Esophagus muscularis mucosa (tissue), 4 donors: ENCODE measurements at regions not wholly inside any gene's neighbourhood (a gene's known extent, or its start where the extent isn't known, plus 50 kb on each side); places are given as distances from the start of the nearest gene placed in this dataset.

ENCODE experiments used
- DNase-seq: peaks from one replicate; pipeline ENCODE4 v3.0.0-alpha.2; 2017; ENCODE audit errors: extremely low spot score
- H3K27ac ChIP-seq, 4 donors: fragments of 200-600 bp; sonication (generic); replicated peaks in 1 of 4; 1 replicate in 3 of 4; 2 replicates in 1 of 4; pipeline ENCODE4 v1.5.1; 2016 to 2019; ENCODE audit warnings: mild to moderate bottlenecking in 1 of 4
- H3K27me3 ChIP-seq, 4 donors: fragments of 200-600 bp; sonication (generic); one replicate each; pipeline versions ENCODE4 v1.5.1 to v1.6.0; 2016 to 2019
- H3K36me3 ChIP-seq, 4 donors: fragments of 200-600 bp; sonication (generic); one replicate each; pipeline ENCODE4 v1.5.1; 2016 to 2019
- H3K4me1 ChIP-seq, 4 donors: fragments of 200-600 bp; sonication (generic); one replicate each; pipeline ENCODE4 v1.5.1; 2016 to 2019
- H3K4me3 ChIP-seq, 4 donors: fragments of 200-600 bp; sonication (generic); 1 replicate in 2 of 4; 2 replicates in 2 of 4; pipeline ENCODE4 v1.5.1; 2016 to 2019; ENCODE audit warnings: mild to moderate bottlenecking in 4 of 4, moderate library complexity in 1 of 4
- H3K9me3 ChIP-seq, 4 donors: fragments of 200-600 bp; sonication (generic); 1 replicate in 3 of 4; 2 replicates in 1 of 4; pipeline ENCODE4 v1.5.1; 2016 to 2019
- CTCF ChIP-seq, 3 experiments: fragments of 200-600 bp in 2 of 3; fragments of 450-650 bp in 1 of 3; sonication (generic) in 2 of 3; IDR thresholded peaks; one replicate each; pipeline ENCODE4 v1.5.1; 2017 to 2019; ENCODE audit warnings: antibody characterized with exemption in 3 of 3, mild to moderate bottlenecking in 2 of 3, moderate library complexity in 1 of 3
- EP300 ChIP-seq: sonication (generic); formaldehyde crosslinking; IDR thresholded peaks from one replicate; pipeline ENCODE4 v1.6.1; 2017; ENCODE audit warnings: antibody characterized with exemption
- POLR2A ChIP-seq: fragments of 450-650 bp; IDR thresholded peaks from one replicate; pipeline ENCODE4 v1.6.1; 2017; ENCODE audit warnings: antibody characterized with exemption, moderate library complexity, mild to moderate bottlenecking, low read depth
- POLR2AphosphoS5 ChIP-seq, 2 donors: sonication (generic); formaldehyde crosslinking; IDR thresholded peaks; one replicate each; pipeline ENCODE4 v1.6.1; 2017; ENCODE audit warnings: antibody characterized with exemption in 2 of 2
- WGBS: methylation state at CpG from one replicate; pipeline ENCODE4 v1.1.5; 2018; 5-methylcytosine and 5-hydroxymethylcytosine counted together
- intact Hi-C: fragments of 100-400 bp; cut with DNase I; formaldehyde crosslinking; loops from one replicate; pipeline ENCODE4 v1.15.1; 2023

GRCh38 chr10:36670621-36671402, 454.6 kb upstream of the ANKRD30A start:
- 87% methylated on average over 4 of the region's 4 CpGs for WGBS
- no peaks in the 10 kb centered on the region for H3K4me1 ChIP-seq
- H3K36me3 ChIP-seq, result no peaks in the 10 kb centered on the region
- TF ChIP-seq POLR2A (no peak), CTCF (IDR thresholded peaks at IDR 0.05) (no peak), POLR2AphosphoS5 (IDR thresholded peaks at IDR 0.05) (no peak), EP300 (no peak)
- intact Hi-C loops, result no loop called here
- H3K27me3 ChIP-seq, result no peaks in the 10 kb centered on the region
- H3K4me3 ChIP-seq, result no peak overlapping the region
- no peak for DNase-seq
- H3K27ac ChIP-seq, result no peak overlapping the region
- no peaks in the 10 kb centered on the region for H3K9me3 ChIP-seq

GRCh38 chr10:36669615-36670352, 455.6 kb upstream of the ANKRD30A start:
- TF ChIP-seq EP300 (no peak), CTCF (IDR thresholded peaks at IDR 0.05) (no peak), POLR2A (no peak), POLR2AphosphoS5 (IDR thresholded peaks at IDR 0.05) (no peak)
- WGBS, result 51% methylated on average over 2 of the region's 2 CpGs
- H3K27ac ChIP-seq, result no peak overlapping the region
- no peaks in the 10 kb centered on the region for H3K4me1 ChIP-seq
- H3K4me3 ChIP-seq, result no peak overlapping the region
- DNase-seq, result no peak
- intact Hi-C loops, result no loop called here
- no peaks in the 10 kb centered on the region for H3K36me3 ChIP-seq
- H3K9me3 ChIP-seq, result no peaks in the 10 kb centered on the region
- H3K27me3 ChIP-seq, result no peaks in the 10 kb centered on the region

GRCh38 chr10:36666451-36666850, 458.9 kb upstream of the ANKRD30A start:
- no peaks in the 10 kb centered on the region for H3K27me3 ChIP-seq
- no peaks in the 10 kb centered on the region for H3K36me3 ChIP-seq
- H3K9me3 ChIP-seq, result no peaks in the 10 kb centered on the region
- no peak for DNase-seq
- H3K4me3 ChIP-seq, result no peak overlapping the region
- intact Hi-C loops, result no loop called here
- no peaks in the 10 kb centered on the region for H3K4me1 ChIP-seq
- H3K27ac ChIP-seq, result no peak overlapping the region
- TF ChIP-seq CTCF (IDR thresholded peaks at IDR 0.05) (no peak), EP300 (no peak), POLR2AphosphoS5 (IDR thresholded peaks at IDR 0.05) (no peak), POLR2A (no peak)

GRCh38 chr10:36662571-36662970, 462.8 kb upstream of the ANKRD30A start:
- H3K27ac ChIP-seq, result no peak overlapping the region
- no peaks in the 10 kb centered on the region for H3K4me1 ChIP-seq
- DNase-seq, result no peak
- WGBS, result 85% methylated on average over 4 of the region's 4 CpGs
- intact Hi-C loops, result no loop called here
- H3K4me3 ChIP-seq, result no peak overlapping the region
- no peaks in the 10 kb centered on the region for H3K27me3 ChIP-seq
- TF ChIP-seq POLR2A (no peak), POLR2AphosphoS5 (IDR thresholded peaks at IDR 0.05) (no peak), CTCF (IDR thresholded peaks at IDR 0.05) (no peak), EP300 (no peak)
- no peaks in the 10 kb centered on the region for H3K9me3 ChIP-seq
- H3K36me3 ChIP-seq, result no peaks in the 10 kb centered on the region
